Endothelial cell of umbilical vein (primary cell): ENCODE measurements at regions not wholly inside any gene's neighbourhood (a gene's known extent, or its start where the extent isn't known, plus 50 kb on each side); places are given as distances from the start of the nearest gene placed in this dataset.

Experiments
- BruUV-seq: library from RNA; stranded (reverse); fragments of 400-500 nt; replicated peaks from 2 replicates; lab custom pipeline; 2021; lab: Mats Ljungman, UMichigan
- CTCF ChIA-PET: fragments of 300-600, 350-600 bp; sonication (Branson Sonifier 250); formaldehyde crosslinking; loops from one replicate; lab custom pipeline; 2021; ENCODE audit warnings: antibody characterized with exemption, inconsistent platforms; lab: Charles Lee
- POLR2A ChIA-PET: fragments of 300-600, 350-600 bp; sonication (Branson Sonifier 250); formaldehyde crosslinking; loops from one replicate; lab custom pipeline; 2021; ENCODE audit warnings: antibody characterized with exemption, inconsistent platforms; lab: Charles Lee
- DNase-seq: peaks from one replicate; pipeline ENCODE4 v3.0.0-alpha.2; 2011; ENCODE audit warnings: low read depth, low spot score
- FAIRE-seq: peaks from 2 replicates; lab custom pipeline; 2011; peaks lifted over from hg19 to GRCh38; lab: Jason Lieb, UNC
- H2AFZ ChIP-seq: 2 replicates; pipeline ENCODE4 v1.6.0; 2012; ENCODE audit warnings: low read depth, low read length, control low read depth, inconsistent platforms
- H3K27ac ChIP-seq: 2 replicates; pipeline ENCODE4 v1.5.1; 2011; ENCODE audit warnings: low read depth, mild to moderate bottlenecking, control low read depth, low read length, moderate library complexity; ENCODE audit not compliant: insufficient read depth
- H3K27me3 ChIP-seq, 2 experiments: 2 replicates each; pipeline versions ENCODE4 v1.6.0 to v1.6.1; 2011; ENCODE audit warnings: low read length in 2 of 2, mixed read lengths in 1 of 2; ENCODE audit not compliant: control insufficient read depth in 2 of 2, insufficient read depth in 2 of 2
- H3K36me3 ChIP-seq, 2 experiments: 2 replicates in 1 of 2; 3 replicates in 1 of 2; pipeline ENCODE4 v1.5.1; 2011; ENCODE audit warnings: low read length in 2 of 2, mild to moderate bottlenecking in 1 of 2, moderate library complexity in 1 of 2; ENCODE audit not compliant: control insufficient read depth in 2 of 2, insufficient read depth in 2 of 2; ENCODE audit errors: extremely low read depth in 1 of 2
- H3K4me1 ChIP-seq: 3 replicates; pipeline ENCODE4 v1.5.1; 2011; ENCODE audit warnings: mild to moderate bottlenecking, low read length; ENCODE audit not compliant: control insufficient read depth, insufficient read depth; ENCODE audit errors: extremely low read depth
- H3K4me2 ChIP-seq: 2 replicates; pipeline ENCODE4 v1.6.1; 2011; ENCODE audit warnings: low read length, control low read depth, mixed read lengths; ENCODE audit not compliant: insufficient read depth
- H3K4me3 ChIP-seq, 3 experiments: fragments of 200-600 bp in 1 of 3; sonication (generic), shearing (Covaris generic) in 1 of 3; replicated peaks in 1 of 3; 2 replicates each; pipeline ENCODE4 v1.5.1; 2011 to 2016; ENCODE audit warnings: control low read depth in 3 of 3, low read length in 3 of 3, mild to moderate bottlenecking in 2 of 3, inconsistent platforms in 1 of 3, low read depth in 1 of 3, moderate library complexity in 1 of 3; ENCODE audit not compliant: insufficient read depth in 1 of 3
- H3K79me2 ChIP-seq: 2 replicates; pipeline ENCODE4 v1.6.0; 2012; ENCODE audit warnings: low read length, inconsistent platforms; ENCODE audit not compliant: control insufficient read depth, insufficient read depth
- H3K9ac ChIP-seq: replicated peaks from 2 replicates; pipeline ENCODE3; 2011; ENCODE audit warnings: low read length, control low read depth; ENCODE audit not compliant: insufficient read depth; ENCODE audit errors: extremely low read depth
- H3K9me1 ChIP-seq: replicated peaks from 3 replicates; pipeline ENCODE4 v1.6.0; 2011; ENCODE audit warnings: mild to moderate bottlenecking, low read length; ENCODE audit not compliant: control insufficient read depth, insufficient read depth; ENCODE audit errors: extremely low read depth
- H3K9me3 ChIP-seq: replicated peaks from 2 replicates; pipeline ENCODE4 v1.5.1; 2012; ENCODE audit warnings: low read length, inconsistent platforms; ENCODE audit not compliant: control insufficient read depth, insufficient read depth
- H4K20me1 ChIP-seq: replicated peaks from 2 replicates; pipeline ENCODE3; 2011; ENCODE audit warnings: mild to moderate bottlenecking, low read length; ENCODE audit not compliant: control insufficient read depth, insufficient read depth; ENCODE audit errors: extremely low read depth
- EZH2 ChIP-seq: IDR thresholded peaks from 2 replicates; pipeline ENCODE4 v1.6.1; 2012; ENCODE audit warnings: borderline replicate concordance, low read depth, mild to moderate bottlenecking, moderate library complexity, low read length, inconsistent platforms; ENCODE audit not compliant: severe bottlenecking
- GATA2 ChIP-seq: IDR thresholded peaks from 2 replicates; pipeline ENCODE4 v1.7.0; 2011; ENCODE audit warnings: low read depth, mild to moderate bottlenecking, moderate library complexity, mixed read lengths, low read length; ENCODE audit not compliant: insufficient read length, insufficient read depth
- MYC ChIP-seq: IDR thresholded peaks from one replicate; pipeline ENCODE4 v1.6.1; 2011; ENCODE audit warnings: mild to moderate bottlenecking, low read depth, low read length
- POLR2A ChIP-seq: IDR thresholded peaks from 2 replicates; pipeline ENCODE4 v1.6.1; 2012; ENCODE audit warnings: low read depth, mild to moderate bottlenecking, control low read depth, low read length
- dilution Hi-C: fragments of 300-500 bp; cut with MboI; formaldehyde crosslinking; loops from one replicate; pipeline ENCODE4 v1.15.0; 2019; ENCODE audit warnings: low sequenced_read_pairs; ENCODE audit not compliant: extremely low pct_ligation_motif_present
- intact Hi-C: fragments of 100-400 bp; cut with micrococcal nuclease; formaldehyde crosslinking; loops from one replicate; pipeline ENCODE4 v1.10.0; 2022
- TF ChIP-seq, protein P1 (sequence below), 2 donors: IDR thresholded peaks; 1 replicate in 1 of 2; 2 replicates in 1 of 2; pipeline ENCODE4 v1.5.1; 2011; ENCODE audit warnings: low read length in 2 of 2, mild to moderate bottlenecking in 2 of 2, moderate library complexity in 2 of 2, control low read depth in 1 of 2, inconsistent platforms in 1 of 2, low read depth in 1 of 2; ENCODE audit not compliant: insufficient read depth in 1 of 2; ENCODE audit errors: extremely low read depth in 1 of 2
- TF ChIP-seq, protein P2 (sequence below): IDR thresholded peaks from 2 replicates; pipeline ENCODE4 v1.6.1; 2011; ENCODE audit not compliant: insufficient read depth, insufficient read length

DNA sequence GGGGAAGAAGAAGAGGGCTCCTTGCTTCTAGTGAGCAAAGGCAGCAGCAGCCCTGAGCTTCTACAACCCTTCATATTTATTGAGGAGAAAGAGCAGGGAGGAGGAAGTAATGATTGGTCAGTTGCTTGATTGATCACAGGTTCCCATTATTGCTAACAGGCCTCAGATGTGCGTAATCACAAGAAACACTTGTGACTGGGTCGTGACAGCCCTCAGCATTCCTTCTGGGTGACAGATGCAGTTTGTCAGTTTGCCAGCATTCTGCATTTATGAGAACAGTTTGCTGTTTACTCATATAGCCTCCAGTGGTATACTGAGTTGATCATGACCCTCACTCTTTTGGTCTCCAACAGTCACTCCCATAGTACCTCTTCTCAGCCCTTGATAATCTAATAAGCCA, 111.5 kb upstream of the TNC start:
- Histone ChIP-seq H3K4me2 (no peak overlapping the region), H3K36me3 (no peaks in the 10 kb centered on the region), H3K4me1 (no peaks in the 10 kb centered on the region), H2AFZ (no peak overlapping the region), H3K9ac (no peak overlapping the region), H4K20me1 (no peaks in the 10 kb centered on the region), H3K4me3 (no peak overlapping the region), H3K27me3 (no peaks in the 10 kb centered on the region), H3K27ac (no peak overlapping the region), H3K9me3 (no peaks in the 10 kb centered on the region), H3K79me2 (no peaks in the 10 kb centered on the region), H3K9me1 (no peaks in the 10 kb centered on the region)
- TF ChIP-seq, protein P1, sequence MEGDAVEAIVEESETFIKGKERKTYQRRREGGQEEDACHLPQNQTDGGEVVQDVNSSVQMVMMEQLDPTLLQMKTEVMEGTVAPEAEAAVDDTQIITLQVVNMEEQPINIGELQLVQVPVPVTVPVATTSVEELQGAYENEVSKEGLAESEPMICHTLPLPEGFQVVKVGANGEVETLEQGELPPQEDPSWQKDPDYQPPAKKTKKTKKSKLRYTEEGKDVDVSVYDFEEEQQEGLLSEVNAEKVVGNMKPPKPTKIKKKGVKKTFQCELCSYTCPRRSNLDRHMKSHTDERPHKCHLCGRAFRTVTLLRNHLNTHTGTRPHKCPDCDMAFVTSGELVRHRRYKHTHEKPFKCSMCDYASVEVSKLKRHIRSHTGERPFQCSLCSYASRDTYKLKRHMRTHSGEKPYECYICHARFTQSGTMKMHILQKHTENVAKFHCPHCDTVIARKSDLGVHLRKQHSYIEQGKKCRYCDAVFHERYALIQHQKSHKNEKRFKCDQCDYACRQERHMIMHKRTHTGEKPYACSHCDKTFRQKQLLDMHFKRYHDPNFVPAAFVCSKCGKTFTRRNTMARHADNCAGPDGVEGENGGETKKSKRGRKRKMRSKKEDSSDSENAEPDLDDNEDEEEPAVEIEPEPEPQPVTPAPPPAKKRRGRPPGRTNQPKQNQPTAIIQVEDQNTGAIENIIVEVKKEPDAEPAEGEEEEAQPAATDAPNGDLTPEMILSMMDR (IDR thresholded peaks at IDR 0.05; ENCODE audit: extremely low read depth in 1 of 2, insufficient read depth in 1 of 2, low read depth in 1 of 2, low read length in 2 of 2) = no peak
- dilution Hi-C loops = no loop called here
- no peak for DNase-seq
- FAIRE-seq = no peak
- CTCF ChIA-PET = no interaction called here
- POLR2A ChIA-PET = no interaction called here
- intact Hi-C loops = no loop called here
- no TSS peak for BruUV-seq

DNA sequence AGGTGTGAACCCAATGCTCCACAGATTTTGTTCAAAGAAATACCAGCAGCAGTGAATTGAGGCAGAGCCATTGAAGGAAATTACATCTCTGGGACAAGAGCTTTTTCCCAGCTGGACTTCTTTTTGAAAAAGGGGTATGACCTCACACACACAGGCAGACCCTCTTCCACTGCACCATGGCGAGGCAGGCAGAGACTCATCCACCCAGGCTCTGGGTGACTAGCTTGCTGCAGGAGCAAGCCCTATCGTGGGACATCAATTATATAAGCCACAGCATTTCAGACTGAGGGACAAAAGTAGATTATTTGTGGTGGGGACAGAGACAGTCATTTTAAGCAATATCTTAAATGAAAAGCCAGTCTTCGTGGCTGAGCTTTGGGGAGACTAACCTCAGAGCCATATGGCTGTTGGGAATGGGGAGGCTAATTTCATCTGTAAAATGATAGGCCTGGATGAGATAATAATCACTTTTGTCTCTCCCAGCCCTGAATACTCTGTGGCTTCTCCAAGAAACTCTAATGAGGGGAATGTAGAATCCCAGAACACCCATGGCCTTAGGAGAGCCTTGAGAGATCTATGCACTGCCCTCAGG, 113.1 kb upstream of the TNC start:
- H3K4me2 ChIP-seq = no peak overlapping the region
- FAIRE-seq (no peak), DNase-seq (no peak)
- no peaks in the 10 kb centered on the region for H4K20me1 ChIP-seq
- H3K27ac ChIP-seq = no peak overlapping the region
- H3K79me2 ChIP-seq = no peaks in the 10 kb centered on the region
- BruUV-seq = no TSS peak
- no peaks in the 10 kb centered on the region for H3K4me1 ChIP-seq
- no peaks in the 10 kb centered on the region for H3K36me3 ChIP-seq
- dilution Hi-C loops (no loop called here), intact Hi-C loops (no loop called here)
- H2AFZ ChIP-seq = no peak overlapping the region
- H3K27me3 ChIP-seq = no peaks in the 10 kb centered on the region
- H3K9me1 ChIP-seq = no peaks in the 10 kb centered on the region
- H3K9ac ChIP-seq = no peak overlapping the region
- ChIA-PET POLR2A (no interaction called here), CTCF (no interaction called here)
- H3K9me3 ChIP-seq = no peaks in the 10 kb centered on the region
- no peak overlapping the region for H3K4me3 ChIP-seq
- no peak for TF ChIP-seq GATA2
- TF ChIP-seq, protein P2, sequence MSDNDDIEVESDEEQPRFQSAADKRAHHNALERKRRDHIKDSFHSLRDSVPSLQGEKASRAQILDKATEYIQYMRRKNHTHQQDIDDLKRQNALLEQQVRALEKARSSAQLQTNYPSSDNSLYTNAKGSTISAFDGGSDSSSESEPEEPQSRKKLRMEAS = no peak
- TF ChIP-seq MYC = no peak
- TF ChIP-seq POLR2A = no peak
- no peak for TF ChIP-seq EZH2
